ENCODE measurements at regions not wholly inside any gene's neighbourhood (a gene's known extent, or its start where the extent isn't known, plus 50 kb on each side); places are given as distances from the start of the nearest gene placed in this dataset.

DNA sequence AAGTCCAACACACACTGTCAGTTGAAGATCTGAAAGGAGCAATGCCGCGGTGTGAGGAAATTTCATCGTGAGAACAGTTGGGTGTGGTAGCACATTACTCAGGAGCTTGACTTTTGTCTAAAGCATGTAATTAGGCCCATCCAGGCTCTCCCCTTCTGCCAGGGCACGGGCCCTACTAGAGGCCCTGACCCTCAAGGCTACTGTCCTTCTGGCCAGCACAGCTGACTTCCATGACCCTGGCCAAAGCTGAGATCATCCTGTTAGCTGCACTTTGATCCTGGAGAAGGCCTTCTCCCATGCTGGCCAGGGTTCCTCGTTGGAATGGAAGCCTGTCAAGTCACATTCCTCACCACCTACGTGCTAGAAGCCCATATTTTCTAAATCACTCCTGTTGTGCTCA lies 77.8 kb upstream of the SLC1A3 start:
- no peak for DNase-seq (ENCODE audit: low read depth)
- CTCF ChIA-PET, result no interaction called here

DNA sequence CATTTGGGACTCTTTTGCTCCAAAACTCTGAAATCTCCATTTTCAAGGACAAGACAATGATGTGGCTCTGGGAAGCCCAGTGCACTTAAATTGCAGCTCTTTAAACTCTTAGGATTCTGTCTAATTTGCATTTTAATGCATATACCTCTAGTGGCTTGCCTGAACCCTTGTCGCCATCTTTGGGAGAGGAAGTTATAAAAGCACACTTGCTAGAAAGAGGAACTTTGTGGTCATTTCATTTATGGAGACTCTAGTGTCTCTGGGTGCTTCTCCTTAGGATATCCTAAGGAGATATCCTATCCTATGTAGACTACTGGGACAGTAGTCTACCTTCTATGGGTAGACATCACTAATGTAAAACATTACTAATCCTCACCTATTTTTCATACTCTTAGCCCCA lies 77.3 kb upstream of the SLC1A3 start:
- no peaks in the 10 kb centered on the region for H3K36me3 ChIP-seq (ENCODE audit: control insufficient read depth, insufficient read depth, low read length)
- CTCF ChIA-PET, result no interaction called here
- no peak overlapping the region for H3K4me3 ChIP-seq (ENCODE audit: low read depth, low read length)
- DNase-seq (ENCODE audit: low read depth), result no peak
- TF ChIP-seq, protein P1, sequence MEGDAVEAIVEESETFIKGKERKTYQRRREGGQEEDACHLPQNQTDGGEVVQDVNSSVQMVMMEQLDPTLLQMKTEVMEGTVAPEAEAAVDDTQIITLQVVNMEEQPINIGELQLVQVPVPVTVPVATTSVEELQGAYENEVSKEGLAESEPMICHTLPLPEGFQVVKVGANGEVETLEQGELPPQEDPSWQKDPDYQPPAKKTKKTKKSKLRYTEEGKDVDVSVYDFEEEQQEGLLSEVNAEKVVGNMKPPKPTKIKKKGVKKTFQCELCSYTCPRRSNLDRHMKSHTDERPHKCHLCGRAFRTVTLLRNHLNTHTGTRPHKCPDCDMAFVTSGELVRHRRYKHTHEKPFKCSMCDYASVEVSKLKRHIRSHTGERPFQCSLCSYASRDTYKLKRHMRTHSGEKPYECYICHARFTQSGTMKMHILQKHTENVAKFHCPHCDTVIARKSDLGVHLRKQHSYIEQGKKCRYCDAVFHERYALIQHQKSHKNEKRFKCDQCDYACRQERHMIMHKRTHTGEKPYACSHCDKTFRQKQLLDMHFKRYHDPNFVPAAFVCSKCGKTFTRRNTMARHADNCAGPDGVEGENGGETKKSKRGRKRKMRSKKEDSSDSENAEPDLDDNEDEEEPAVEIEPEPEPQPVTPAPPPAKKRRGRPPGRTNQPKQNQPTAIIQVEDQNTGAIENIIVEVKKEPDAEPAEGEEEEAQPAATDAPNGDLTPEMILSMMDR (IDR thresholded peaks at IDR 0.05; ENCODE audit: insufficient read depth, low read depth, low read length), result no peak
- POLR2A ChIA-PET, result no interaction called here
- peaks cover 5% of the 10 kb centered on the region for H3K27me3 ChIP-seq (ENCODE audit: control insufficient read depth, insufficient read depth, low read length)

More for the DNA sequence above, 77.8 kb upstream of the SLC1A3 start:
- TF ChIP-seq, protein P1 (IDR thresholded peaks at IDR 0.05; ENCODE audit: insufficient read depth, low read depth, low read length), result no peak
- POLR2A ChIA-PET, result no interaction called here
- Histone ChIP-seq H3K27me3 (ENCODE audit: control insufficient read depth, insufficient read depth, low read length) (peaks cover 5% of the 10 kb centered on the region), H3K36me3 (ENCODE audit: control insufficient read depth, insufficient read depth, low read length) (no peaks in the 10 kb centered on the region), H3K4me3 (ENCODE audit: low read depth, low read length) (no peak overlapping the region)

DNA sequence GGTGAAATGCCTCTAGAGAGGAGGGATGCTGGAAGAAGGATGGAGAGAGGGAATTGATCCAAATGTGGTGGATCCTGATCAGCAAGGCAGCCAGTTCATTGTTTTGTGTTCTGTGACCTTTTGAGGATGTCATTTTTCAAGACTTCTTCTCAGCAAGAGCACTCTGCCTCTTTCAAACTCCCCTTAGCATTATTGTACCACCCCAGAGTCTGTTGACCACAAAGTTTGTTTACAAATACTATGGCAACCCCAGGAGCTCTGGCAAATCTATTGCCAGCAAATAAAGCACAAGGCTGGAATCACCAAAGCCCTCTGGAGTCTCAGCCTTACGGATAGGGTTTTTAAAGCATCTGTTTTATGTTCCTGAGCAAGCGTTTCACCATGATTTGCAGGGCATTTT lies 76.2 kb upstream of the SLC1A3 start:
- POLR2A ChIA-PET, result no interaction called here
- DNase-seq (ENCODE audit: low read depth), result no peak
- Histone ChIP-seq H3K4me3 (ENCODE audit: low read depth, low read length) (no peak overlapping the region), H3K27me3 (ENCODE audit: control insufficient read depth, insufficient read depth, low read length) (peaks cover 5% of the 10 kb centered on the region), H3K36me3 (ENCODE audit: control insufficient read depth, insufficient read depth, low read length) (no peaks in the 10 kb centered on the region)
- TF ChIP-seq, protein P1 (IDR thresholded peaks at IDR 0.05; ENCODE audit: insufficient read depth, low read depth, low read length), result no peak
- CTCF ChIA-PET, result interaction anchor here (1.6 kb wide), 1 partner anchor 25 kb away, joined by 4 read pairs; no protein-coding TSS in a partner anchor

- Histone ChIP-seq H3K27me3 (ENCODE audit: control insufficient read depth, insufficient read depth, low read length) (peaks cover 6% of the 10 kb centered on the region), H3K36me3 (ENCODE audit: control insufficient read depth, insufficient read depth, low read length) (no peaks in the 10 kb centered on the region), H3K4me3 (ENCODE audit: low read depth, low read length) (no peak overlapping the region)
- TF ChIP-seq, protein P1 (IDR thresholded peaks at IDR 0.05; ENCODE audit: insufficient read depth, low read depth, low read length), result no peak
- no peak for DNase-seq (ENCODE audit: low read depth)
- ChIA-PET POLR2A (no interaction called here), CTCF (interaction anchor here (0.8 to 1.6 kb wide), 2 partner anchors 24 to 26 kb away, joined by 3 to 4 read pairs; no protein-coding TSS in a partner anchor)
Measured at GRCh38 chr5:36531401-36531800, 75.0 kb upstream of the SLC1A3 start.

- TF ChIP-seq, protein P1 (IDR thresholded peaks at IDR 0.05; ENCODE audit: insufficient read depth, low read depth, low read length), result no peak
- no peak overlapping the region for H3K4me3 ChIP-seq (ENCODE audit: low read depth, low read length)
- ChIA-PET CTCF (interaction anchor here (1.1 to 1.3 kb wide), 2 partner anchors 120 to 159 kb away, joined by 4 read pairs; no protein-coding TSS in a partner anchor), POLR2A (no interaction called here)
- H3K36me3 ChIP-seq (ENCODE audit: control insufficient read depth, insufficient read depth, low read length), result no peaks in the 10 kb centered on the region
- peaks cover 6% of the 10 kb centered on the region for H3K27me3 ChIP-seq (ENCODE audit: control insufficient read depth, insufficient read depth, low read length)
- no peak for DNase-seq (ENCODE audit: low read depth)
Measured at GRCh38 chr5:36535378-36535777, 71.0 kb upstream of the SLC1A3 start.

All from BJ (cell line).